Choroid plexus epithelial cell (primary cell): ENCODE measurements at regions not wholly inside any gene's neighbourhood (a gene's known extent, or its start where the extent isn't known, plus 50 kb on each side); places are given as distances from the start of the nearest gene placed in this dataset.

Source experiments
- DNase-seq: peaks from one replicate; pipeline ENCODE4 v3.0.0-alpha.2; 2010; ENCODE audit warnings: low read depth
- H3K4me3 ChIP-seq: 2 replicates; pipeline ENCODE4 v1.5.1; 2011; ENCODE audit warnings: low read depth, mild to moderate bottlenecking, control low read depth, low read length, moderate library complexity
- TF ChIP-seq, protein P1 (sequence below): conservative IDR thresholded peaks from 2 replicates; pipeline ENCODE4 v1.5.1; 2011; ENCODE audit warnings: low read depth, mild to moderate bottlenecking, control low read depth, inconsistent platforms, low read length, moderate library complexity

DNA sequence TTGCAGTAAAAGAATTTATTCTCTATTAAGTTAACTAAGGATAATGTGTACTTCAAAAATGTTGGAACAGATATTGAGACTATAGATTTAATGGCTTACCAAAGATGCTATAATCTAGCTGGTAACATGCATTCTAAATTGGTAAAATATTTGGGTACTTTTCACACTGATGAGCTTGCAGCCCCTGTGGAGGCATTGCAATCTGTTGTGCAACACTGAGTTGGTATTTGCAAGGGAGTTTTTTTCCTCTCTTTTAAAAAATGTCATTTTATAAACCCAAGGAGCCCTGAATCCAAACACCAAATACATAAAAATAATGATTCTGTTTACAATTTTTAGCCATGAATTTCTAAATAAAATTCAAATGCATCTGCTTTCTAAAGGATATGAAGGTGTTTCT lies 944.8 kb downstream of the DTWD2 start:
- no peak overlapping the region for H3K4me3 ChIP-seq
- TF ChIP-seq, protein P1, sequence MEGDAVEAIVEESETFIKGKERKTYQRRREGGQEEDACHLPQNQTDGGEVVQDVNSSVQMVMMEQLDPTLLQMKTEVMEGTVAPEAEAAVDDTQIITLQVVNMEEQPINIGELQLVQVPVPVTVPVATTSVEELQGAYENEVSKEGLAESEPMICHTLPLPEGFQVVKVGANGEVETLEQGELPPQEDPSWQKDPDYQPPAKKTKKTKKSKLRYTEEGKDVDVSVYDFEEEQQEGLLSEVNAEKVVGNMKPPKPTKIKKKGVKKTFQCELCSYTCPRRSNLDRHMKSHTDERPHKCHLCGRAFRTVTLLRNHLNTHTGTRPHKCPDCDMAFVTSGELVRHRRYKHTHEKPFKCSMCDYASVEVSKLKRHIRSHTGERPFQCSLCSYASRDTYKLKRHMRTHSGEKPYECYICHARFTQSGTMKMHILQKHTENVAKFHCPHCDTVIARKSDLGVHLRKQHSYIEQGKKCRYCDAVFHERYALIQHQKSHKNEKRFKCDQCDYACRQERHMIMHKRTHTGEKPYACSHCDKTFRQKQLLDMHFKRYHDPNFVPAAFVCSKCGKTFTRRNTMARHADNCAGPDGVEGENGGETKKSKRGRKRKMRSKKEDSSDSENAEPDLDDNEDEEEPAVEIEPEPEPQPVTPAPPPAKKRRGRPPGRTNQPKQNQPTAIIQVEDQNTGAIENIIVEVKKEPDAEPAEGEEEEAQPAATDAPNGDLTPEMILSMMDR: no peak
- DNase-seq: no peak

DNA sequence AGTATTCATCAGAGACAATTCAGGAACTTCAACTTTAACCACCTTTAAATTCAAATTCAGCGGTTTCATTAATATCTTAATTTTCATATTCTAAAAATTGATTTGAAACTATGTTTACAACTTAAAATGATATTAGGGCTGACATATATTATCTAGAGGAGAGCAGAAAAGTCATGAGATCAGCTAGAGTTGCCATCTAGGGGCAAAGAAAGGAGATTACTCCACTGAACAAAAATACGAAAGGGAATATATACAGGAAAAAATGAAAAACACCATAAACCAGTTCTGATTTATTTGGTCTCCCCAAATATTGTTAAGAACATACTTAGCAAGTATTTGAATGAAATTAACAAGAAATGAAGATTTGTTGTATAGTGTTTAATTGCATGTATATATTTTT lies 946.3 kb downstream of the DTWD2 start:
- DNase-seq: peak; percentile 0
- TF ChIP-seq, protein P1: no peak
- no peak overlapping the region for H3K4me3 ChIP-seq

DNA sequence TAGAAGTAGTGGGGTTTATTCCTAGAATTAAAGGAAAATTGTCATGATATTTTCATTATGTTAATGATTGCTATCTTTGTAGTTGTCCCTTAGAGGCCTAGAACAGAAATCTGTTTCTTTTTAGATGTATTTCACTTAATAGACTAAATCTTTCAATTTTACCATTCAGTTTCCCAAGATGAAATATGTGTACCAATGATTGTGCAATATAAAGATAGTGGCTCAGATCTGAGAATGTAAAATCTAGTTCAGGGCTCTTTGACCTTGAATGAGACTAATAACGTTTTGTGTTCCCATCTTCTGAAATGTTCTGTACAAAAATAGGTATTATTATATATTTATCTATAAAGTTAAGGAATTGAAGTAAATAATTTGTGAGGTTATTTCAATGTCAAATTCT lies 947.9 kb downstream of the DTWD2 start:
- no peak for DNase-seq
- H3K4me3 ChIP-seq: no peak overlapping the region
- TF ChIP-seq, protein P1: no peak

DNA sequence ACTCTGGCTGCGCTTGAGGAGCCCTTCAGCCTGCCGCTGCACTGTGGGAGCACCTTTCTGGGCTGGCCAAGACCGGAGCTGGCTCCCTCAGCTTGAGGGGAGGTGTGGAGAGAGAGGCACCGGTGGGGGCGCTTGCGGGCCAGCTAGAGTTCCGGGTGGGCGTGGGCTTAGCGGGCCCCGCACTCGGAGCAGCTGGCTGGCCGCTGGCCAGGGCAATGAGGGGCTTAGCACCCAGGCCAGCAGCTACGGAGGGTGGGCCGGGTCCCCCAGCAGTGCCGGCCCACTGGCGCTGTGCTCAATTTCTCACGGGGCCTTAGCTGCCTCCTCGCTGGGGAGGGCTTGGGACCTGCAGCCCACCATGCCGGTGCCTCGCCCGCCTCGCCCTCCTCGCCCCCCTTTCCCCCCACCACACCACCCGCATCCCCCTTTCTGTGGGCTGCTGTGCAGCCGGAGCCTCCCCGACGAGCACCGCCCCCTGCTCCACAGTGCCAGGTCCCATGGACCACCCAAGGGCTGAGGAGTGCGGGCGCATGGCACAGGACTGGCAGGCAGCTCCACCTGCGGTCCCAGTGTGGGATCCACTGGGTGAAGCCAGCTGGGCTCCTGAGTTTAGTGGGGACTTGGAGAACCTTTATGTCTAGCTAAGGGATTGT lies 954.5 kb downstream of the DTWD2 start:
- H3K4me3 ChIP-seq: no peak overlapping the region
- TF ChIP-seq, protein P1: no peak
- no peak for DNase-seq

DNA sequence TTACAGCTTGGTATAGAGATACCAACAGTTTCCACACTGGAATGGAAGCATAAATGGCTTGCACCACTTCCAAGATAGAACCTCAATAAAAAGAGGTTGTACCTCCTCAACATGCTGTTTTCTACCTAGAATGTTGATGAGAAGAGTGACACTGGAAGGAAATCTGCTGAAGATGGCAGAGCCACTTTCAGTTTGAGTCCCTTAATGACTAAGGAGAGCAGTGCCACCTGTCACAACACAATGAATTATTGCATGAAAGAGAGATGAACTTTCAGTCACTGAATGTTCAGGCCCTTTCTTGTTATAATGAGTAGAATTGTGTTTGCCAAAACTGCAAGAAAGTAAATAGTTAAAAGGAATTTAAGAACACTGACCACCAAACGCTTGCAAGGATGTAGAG lies 958.5 kb downstream of the DTWD2 start:
- H3K4me3 ChIP-seq: no peak overlapping the region
- DNase-seq: no peak
- TF ChIP-seq, protein P1: no peak

DNA sequence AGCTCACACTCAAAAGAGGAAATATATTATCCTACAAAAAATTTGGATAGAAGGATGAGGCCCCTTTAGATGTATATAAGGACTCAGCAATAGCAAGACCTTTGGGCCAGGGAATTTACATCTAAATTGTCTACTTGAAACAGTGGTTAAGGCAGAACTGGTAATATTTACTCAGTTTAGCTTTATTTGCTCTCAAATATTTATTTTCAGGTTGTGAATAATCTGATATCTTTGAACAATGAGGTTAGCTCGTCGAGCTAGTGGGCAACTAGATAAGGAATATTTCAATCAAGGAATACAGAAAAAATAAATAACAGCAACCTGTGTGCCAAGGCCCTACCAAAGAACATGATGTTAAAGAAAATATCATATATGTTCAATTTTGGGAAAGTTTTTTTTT lies 966.3 kb downstream of the DTWD2 start:
- TF ChIP-seq, protein P1: no peak
- DNase-seq: no peak
- no peak overlapping the region for H3K4me3 ChIP-seq

DNA sequence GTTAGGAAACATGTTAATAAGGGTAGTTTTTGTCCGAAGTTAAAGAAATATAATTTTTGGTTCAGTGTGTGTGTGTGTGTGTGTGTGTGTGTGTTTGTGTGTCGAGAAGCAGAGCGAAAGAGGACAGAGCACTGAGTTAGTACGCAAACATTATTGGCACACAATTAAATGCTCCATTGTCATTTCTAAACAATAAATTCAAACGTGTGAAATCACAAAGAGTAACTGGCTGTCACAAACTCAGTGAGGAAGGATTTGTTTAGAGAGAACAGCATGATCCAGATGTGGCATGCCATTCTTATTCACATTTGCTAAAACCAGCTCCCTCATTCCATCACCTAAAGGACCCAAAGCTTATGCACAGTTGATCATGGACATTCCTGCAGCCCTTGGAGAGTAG lies 970.8 kb downstream of the DTWD2 start:
- no peak overlapping the region for H3K4me3 ChIP-seq
- no peak for DNase-seq
- TF ChIP-seq, protein P1: no peak
